HUDEP-2 (cell line): ENCODE measurements at regions not wholly inside any gene's neighbourhood (a gene's known extent, or its start where the extent isn't known, plus 50 kb on each side); places are given as distances from the start of the nearest gene placed in this dataset.
A peak's percentile ranks its signal among the peaks of the same experiment; 100 is the strongest.
"Not testable (repeated sequence)": the region's sequence is repeated elsewhere in the genome, so short reads cannot be mapped to it uniquely, and the experiment has no call there.

Source experiments
- DNase-seq, 76 experiments: peaks; one replicate each; lab custom pipeline; 2025; ENCODE audit not compliant: unreplicated experiment in 76 of 76; lab: John Stamatoyannopoulos, UW

DNA sequence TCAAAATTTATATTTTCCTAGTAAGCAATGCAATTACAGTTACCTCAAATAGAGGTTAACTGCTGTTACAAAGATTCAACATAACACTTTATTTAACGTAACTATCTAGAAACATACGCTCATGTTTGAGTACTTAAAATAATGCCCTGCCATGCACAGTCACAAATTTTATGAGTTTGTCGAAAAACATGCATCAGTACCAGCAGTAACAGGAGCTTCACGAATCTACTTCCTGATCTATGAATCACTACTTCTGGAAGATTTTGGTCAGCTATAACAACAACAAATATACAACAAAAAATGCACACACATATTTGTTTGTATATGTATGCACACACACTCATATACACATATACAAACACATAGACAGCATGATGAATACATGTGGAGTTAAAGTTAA is 881.8 kb downstream of the FSCB start:
- DNase-seq: no peak

GRCh38 chr14:43621282-43621681 is 885.8 kb downstream of the FSCB start:
- DNase-seq: no peak

- DNase-seq: no peak
Observed at GRCh38 chr14:43595096-43595772, 911.8 kb downstream of the FSCB start.

- DNase-seq: no peak
Observed at GRCh38 chr14:43591776-43592175, 915.3 kb downstream of the FSCB start.

DNA sequence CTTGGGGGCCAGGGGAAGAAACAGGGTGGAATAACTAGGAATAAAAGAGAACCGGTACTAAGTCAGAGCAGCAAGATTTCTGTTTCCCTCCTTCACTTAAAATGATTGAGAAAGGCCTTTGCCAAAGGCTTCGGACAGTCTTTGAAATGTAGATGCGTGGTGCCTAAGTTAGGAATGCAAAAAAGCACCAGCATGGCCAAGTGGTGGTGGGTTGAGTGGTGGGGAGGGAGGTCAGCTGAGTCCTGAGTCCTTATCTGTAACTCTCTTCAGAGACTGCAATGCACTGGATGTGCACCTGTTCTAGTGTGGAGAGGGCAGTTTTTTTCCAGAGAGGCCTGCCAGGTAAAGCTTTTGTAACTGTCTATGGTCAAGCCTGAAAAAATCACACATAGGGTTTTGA is 919.9 kb downstream of the FSCB start:
- DNase-seq: no peak

DNA sequence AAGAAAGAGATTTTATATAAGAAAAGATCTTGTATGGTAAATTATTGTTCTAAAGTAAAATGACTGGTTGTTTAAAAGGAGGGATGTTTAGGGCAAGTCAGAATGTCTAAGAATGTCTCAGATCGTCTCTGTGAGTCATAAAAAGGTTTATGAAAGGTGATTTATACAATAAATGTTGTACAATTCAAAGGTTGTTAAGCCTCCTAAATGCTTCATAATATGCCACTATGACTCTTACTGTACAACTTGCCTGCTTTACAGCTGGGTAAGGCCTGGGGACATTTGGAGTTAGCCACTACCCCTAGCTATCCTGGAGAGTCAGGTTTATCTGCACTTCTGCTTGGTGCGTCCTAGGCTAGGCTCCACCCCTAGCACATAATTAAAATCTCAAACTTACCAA is 927.4 kb downstream of the FSCB start:
- no peak for DNase-seq

DNA sequence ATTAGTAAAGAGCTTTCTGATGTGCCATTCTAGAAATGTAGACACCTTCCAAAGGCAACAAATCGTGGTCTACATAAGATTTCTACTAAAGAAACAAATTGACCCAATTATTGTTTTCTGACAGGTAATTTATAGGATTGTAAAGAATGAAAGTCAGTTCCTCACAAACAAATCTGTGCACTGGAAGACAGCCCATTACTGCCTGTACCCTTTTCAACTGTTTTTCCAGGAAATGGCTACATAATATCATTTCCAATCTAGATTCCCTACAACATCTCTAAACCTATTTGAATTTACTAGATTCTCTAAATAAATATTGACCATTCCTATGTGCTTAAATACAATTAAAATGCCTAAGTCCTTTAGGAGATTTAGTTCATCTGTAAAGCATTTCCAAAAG is 939.1 kb downstream of the FSCB start:
- DNase-seq: no peak

DNA sequence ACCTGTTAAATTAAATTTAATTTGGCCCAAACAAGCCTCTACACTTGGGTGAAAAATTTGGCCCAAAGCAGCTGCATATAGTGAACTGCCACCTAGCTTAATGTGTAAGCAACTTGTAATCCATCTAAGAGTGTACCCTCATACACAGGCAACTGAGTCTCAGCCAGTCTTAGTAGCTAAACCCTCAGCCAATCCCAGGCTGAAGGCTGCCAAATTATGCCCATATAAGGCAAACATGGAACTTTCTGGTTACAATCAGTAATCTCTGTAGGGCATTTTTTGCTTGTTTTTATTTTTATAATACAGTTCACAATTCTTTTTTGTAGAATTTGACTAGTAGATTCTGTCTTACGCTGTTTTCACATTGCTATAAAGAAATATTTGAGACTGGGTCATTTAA is 958.7 kb downstream of the FSCB start:
- DNase-seq: no peak

DNA sequence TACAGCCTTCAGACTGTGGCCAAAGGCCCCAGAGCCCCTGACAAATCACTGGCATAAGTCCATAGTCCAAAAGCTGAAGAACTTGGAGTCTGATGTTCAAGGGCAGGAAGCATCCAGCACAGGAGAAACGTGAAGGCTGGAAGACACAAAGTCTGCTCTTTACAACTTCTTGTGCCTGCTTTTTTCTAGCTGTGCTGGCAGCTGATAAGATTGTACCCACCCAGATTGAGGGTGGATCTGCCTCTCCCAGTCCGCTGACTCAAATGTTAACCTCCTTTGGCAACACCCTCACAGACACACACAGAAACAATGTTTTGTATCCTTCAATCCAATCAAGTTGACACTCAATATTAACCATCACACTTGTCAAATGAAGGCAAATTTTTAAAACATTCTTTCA is 959.5 kb downstream of the FSCB start:
- DNase-seq: peak in 74 of 76 experiments; percentile 29 to 89 (median 72)

DNA sequence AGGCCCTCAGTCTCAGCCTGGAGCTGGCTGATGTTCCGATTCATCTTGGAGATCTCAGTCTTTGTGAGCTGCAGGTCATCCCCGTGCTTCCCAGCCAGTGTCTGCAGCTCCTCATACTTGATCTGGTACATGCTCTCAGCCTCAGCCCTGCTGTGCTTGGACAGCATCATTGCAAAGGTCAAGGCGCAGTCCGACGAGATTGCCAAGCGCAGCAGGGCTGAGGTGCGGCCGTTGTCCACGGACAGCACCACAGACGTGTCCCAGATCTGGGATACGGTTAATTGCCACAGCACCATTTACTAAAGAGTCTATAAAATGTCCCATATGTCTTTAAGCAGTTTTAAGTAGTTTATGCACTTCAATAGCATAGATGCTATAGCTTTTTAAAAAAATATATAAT is 965.7 kb downstream of the FSCB start:
- DNase-seq: no peak

DNA sequence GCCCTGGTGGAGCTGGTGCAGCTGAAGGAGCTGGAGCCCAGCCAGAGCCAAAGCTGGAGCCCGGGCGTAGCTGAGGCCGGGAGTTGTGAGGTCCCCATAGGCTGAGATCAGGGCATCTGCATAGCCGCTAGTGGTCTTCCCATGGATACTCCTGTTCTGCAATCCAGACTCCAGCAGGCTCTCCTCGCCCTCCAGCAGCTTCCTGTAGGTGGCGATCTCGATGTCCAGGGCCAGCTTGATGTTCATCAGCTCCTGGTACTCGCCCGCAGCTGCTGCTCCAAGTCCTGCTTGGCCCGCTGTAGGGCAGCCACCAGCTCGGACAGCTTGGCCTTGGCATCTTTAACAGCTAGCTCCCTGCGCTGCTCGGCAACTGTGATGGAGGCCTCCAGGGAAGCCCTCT is 966.1 kb downstream of the FSCB start:
- DNase-seq: peak in 8 of 76 experiments; percentile 5 to 19 (median 10)

DNA sequence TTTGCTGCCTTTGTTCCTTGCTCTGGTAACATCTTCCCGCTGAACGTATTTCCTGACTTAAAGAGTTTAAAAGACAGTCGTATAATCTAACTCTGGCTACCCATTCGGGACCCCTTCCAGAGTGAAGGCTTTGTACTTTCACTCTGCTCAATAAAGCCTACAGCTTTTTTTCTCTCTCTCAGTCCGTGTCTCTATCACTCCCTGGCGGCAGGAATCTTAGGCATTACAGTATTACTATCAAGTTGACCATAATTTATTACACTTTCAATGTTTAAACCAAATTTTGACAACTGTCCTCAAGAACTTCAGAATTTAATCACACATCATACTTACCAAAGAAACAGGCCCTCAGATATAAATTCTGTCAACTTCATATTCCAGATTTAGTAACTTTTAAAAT is 967.9 kb downstream of the FSCB start:
- peak in 4 of 76 experiments; percentile 4 to 10 (median 4) for DNase-seq

DNA sequence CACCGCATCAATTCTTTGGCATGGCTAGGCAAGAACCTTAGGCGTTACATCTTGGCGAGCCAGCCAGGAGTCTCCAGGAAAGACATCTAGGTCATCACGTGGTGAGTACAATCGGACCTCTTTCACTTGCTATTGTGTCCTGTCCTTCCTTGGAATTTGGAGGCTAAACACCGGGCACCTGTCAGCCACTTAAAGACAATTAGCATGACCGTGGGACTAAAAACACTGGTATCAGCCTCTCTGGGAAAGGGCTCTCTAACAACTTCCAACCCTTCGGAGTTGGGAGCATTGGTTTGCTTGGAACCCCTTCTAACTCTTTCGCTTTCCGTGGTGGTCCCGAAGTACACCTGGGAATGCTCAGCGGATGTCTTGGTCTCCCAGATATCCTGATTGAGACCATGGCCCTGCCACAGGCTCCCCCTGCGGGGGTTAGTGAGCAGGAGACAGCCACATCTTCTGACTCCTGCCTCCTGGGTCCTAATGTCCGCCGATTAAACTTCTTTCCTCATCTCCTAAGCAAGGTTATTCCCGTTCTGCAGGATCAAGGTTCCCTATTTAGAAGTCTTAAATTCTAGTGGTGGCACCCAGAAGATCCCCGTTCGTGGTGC is 971.7 kb downstream of the FSCB start:
- DNase-seq: no peak

GRCh38 chr14:43532825-43533416 is 974.2 kb downstream of the FSCB start:
- DNase-seq: no peak

GRCh38 chr14:43528321-43528720 is 978.8 kb downstream of the FSCB start:
- no peak for DNase-seq

GRCh38 chr14:43525658-43526057 is 981.4 kb downstream of the FSCB start:
- DNase-seq: no peak

- no peak for DNase-seq
Observed at GRCh38 chr14:43522901-43523300, 984.2 kb downstream of the FSCB start.

- no peak for DNase-seq
Observed at GRCh38 chr14:43522191-43522590, 984.9 kb downstream of the FSCB start.

- DNase-seq: peak in 9 of 76 experiments; percentile 3 to 33 (median 14)
Observed at GRCh38 chr14:43503508-43503907, 1003.6 kb downstream of the FSCB start.

GRCh38 chr14:43492359-43492758 is 1014.7 kb downstream of the FSCB start:
- not testable (repeated sequence) for DNase-seq

- no peak for DNase-seq
Observed at GRCh38 chr14:43483415-43483814, 1023.7 kb downstream of the FSCB start.

DNA sequence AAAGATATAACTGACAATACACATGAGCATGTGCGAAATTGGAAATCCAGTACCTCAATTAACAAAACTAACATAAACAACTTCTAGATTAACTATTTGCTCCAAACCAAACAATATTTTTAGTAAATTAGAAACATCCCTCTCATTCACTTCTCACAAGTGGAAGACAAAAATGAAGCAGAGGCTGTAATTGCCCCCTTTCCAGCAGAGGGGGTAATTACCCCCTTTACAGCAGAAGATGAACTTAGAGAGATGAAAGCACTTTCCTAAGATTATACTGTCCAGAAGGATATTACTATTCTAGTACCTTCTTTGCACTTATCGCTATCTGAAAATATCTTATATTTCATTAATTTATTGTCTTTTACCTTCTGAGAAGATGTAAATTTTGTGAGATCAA is 1025.2 kb downstream of the FSCB start:
- DNase-seq: no peak
